ENCODE measurements at regions not wholly inside any gene's neighbourhood (a gene's known extent, or its start where the extent isn't known, plus 50 kb on each side); places are given as distances from the start of the nearest gene placed in this dataset.

DNA sequence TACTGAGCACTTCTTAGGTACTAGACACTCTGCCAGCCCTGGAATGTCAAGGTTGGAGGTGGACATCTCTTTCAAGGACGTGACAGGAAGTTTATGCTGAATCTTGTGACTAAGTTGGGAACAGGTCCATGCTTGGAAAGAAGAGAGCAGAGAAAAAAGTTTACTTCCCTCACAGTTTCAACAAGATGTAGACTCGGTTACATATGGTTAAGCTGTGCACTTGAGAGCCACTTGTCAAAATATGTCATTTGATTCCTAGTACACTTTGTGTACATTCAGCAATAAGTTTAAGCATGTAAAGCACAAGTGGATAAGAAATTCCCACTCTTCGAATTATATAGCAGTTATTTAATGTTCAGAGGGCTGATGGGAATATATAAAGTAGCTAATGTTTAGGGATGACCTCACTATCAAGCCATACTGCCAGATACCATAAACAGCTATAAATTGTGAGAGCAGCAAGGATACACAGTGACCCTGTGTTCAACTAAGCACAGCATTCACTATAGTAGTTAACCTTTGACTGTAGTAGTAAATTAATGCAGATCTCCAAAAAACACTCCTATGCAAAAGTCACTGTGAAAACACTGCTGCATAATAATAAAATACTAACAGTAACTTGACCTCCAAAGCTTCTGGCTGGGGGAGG is 1944.6 kb upstream of the WWC1 start:
- TF ChIP-seq, protein P1, sequence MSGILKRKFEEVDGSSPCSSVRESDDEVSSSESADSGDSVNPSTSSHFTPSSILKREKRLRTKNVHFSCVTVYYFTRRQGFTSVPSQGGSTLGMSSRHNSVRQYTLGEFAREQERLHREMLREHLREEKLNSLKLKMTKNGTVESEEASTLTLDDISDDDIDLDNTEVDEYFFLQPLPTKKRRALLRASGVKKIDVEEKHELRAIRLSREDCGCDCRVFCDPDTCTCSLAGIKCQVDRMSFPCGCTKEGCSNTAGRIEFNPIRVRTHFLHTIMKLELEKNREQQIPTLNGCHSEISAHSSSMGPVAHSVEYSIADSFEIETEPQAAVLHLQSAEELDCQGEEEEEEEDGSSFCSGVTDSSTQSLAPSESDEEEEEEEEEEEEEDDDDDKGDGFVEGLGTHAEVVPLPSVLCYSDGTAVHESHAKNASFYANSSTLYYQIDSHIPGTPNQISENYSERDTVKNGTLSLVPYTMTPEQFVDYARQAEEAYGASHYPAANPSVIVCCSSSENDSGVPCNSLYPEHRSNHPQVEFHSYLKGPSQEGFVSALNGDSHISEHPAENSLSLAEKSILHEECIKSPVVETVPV (CRISPR knock-in tag; IDR thresholded peaks at IDR 0.05), result no peak
- TF ChIP-seq ZFP3 (CRISPR knock-in tag; IDR thresholded peaks at IDR 0.05) (no peak), ZFP30 (CRISPR knock-in tag; IDR thresholded peaks at IDR 0.05) (no peak), PPARA (CRISPR knock-in tag; IDR thresholded peaks at IDR 0.05; ENCODE audit: borderline replicate concordance) (no peak), POU6F1 (CRISPR knock-in tag; IDR thresholded peaks at IDR 0.05; ENCODE audit: borderline replicate concordance, low read depth) (no peak), ZNF565 (CRISPR knock-in tag; conservative IDR thresholded peaks at IDR 0.05; ENCODE audit: low read depth) (no peak), CREB5 (CRISPR knock-in tag; IDR thresholded peaks at IDR 0.05; ENCODE audit: low read depth) (no peak), RARB (CRISPR knock-in tag; IDR thresholded peaks at IDR 0.05) (no peak)
- TF ChIP-seq, protein P2, sequence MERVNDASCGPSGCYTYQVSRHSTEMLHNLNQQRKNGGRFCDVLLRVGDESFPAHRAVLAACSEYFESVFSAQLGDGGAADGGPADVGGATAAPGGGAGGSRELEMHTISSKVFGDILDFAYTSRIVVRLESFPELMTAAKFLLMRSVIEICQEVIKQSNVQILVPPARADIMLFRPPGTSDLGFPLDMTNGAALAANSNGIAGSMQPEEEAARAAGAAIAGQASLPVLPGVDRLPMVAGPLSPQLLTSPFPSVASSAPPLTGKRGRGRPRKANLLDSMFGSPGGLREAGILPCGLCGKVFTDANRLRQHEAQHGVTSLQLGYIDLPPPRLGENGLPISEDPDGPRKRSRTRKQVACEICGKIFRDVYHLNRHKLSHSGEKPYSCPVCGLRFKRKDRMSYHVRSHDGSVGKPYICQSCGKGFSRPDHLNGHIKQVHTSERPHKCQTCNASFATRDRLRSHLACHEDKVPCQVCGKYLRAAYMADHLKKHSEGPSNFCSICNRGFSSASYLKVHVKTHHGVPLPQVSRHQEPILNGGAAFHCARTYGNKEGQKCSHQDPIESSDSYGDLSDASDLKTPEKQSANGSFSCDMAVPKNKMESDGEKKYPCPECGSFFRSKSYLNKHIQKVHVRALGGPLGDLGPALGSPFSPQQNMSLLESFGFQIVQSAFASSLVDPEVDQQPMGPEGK (CRISPR knock-in tag; IDR thresholded peaks at IDR 0.05; ENCODE audit: borderline replicate concordance), result no peak

Data from SK-N-SH treated with all-trans-retinoic acid at 6 μM for 48 hours (cell line).